Tibial artery (tissue), 4 donors: ENCODE measurements at regions not wholly inside any gene's neighbourhood (a gene's known extent, or its start where the extent isn't known, plus 50 kb on each side); places are given as distances from the start of the nearest gene placed in this dataset.

Experiments used
- DNase-seq, 2 donors: peaks; one replicate each; pipeline ENCODE4 v3.0.0-alpha.2; 2019
- H3K27ac ChIP-seq, 2 donors: fragments of 200-600 bp; sonication (generic) in 1 of 2; 1 replicate in 1 of 2; 2 replicates in 1 of 2; pipeline ENCODE4 v1.5.1; 2018 to 2019; ENCODE audit warnings: mild to moderate bottlenecking in 1 of 2
- H3K27me3 ChIP-seq, 2 donors: fragments of 200-600 bp; sonication (generic) in 1 of 2; one replicate each; pipeline versions ENCODE4 v1.5.1 to v1.6.0; 2016 to 2019
- H3K36me3 ChIP-seq, 3 donors: fragments of 200-600 bp; sonication (generic) in 2 of 3; one replicate each; pipeline ENCODE4 v1.5.1; 2016 to 2019; ENCODE audit warnings: mild to moderate bottlenecking in 2 of 3
- H3K4me1 ChIP-seq, 4 donors: fragments of 200-600 bp; sonication (generic) in 2 of 4; 1 replicate in 3 of 4; 2 replicates in 1 of 4; pipeline ENCODE4 v1.5.1; 2016 to 2019
- H3K4me3 ChIP-seq, 2 donors: fragments of 200-600 bp; sonication (generic) in 1 of 2; 1 replicate in 1 of 2; 2 replicates in 1 of 2; pipeline ENCODE4 v1.5.1; 2018 to 2019; ENCODE audit warnings: mild to moderate bottlenecking in 2 of 2
- H3K9me3 ChIP-seq, 3 donors: fragments of 200-600 bp; sonication (generic) in 1 of 3; one replicate each; pipeline ENCODE4 v1.5.1; 2016 to 2019
- CTCF ChIP-seq, 2 experiments: fragments of 200-600 bp in 1 of 2; fragments of 450-650 bp in 1 of 2; IDR thresholded peaks; one replicate each; pipeline ENCODE4 v1.5.1; 2017 to 2019; ENCODE audit warnings: antibody characterized with exemption in 2 of 2, mild to moderate bottlenecking in 1 of 2, moderate library complexity in 1 of 2
- intact Hi-C: fragments of 100-400 bp; cut with DNase I; formaldehyde crosslinking; loops from one replicate; pipeline ENCODE4 v1.15.0; 2023; ENCODE audit warnings: low total_unique reads

GRCh38 chr1:201692555-201693394, 136.2 kb upstream of the IPO9 start:
- Histone ChIP-seq H3K4me1 (peaks cover 0 to 39% (median 23%) of the 10 kb centered on the region in 4 donors), H3K36me3 (no peaks in the 10 kb centered on the region), H3K27ac (no peak overlapping the region), H3K9me3 (no peaks in the 10 kb centered on the region), H3K27me3 (no peaks in the 10 kb centered on the region), H3K4me3 (no peak overlapping the region)
- TF ChIP-seq CTCF (IDR thresholded peaks at IDR 0.05), result no peak
- DNase-seq, result no peak
- intact Hi-C loops, result loop anchor here (5.0 kb wide), 1 partner anchor 125 kb away; no protein-coding TSS in a partner anchor

DNA sequence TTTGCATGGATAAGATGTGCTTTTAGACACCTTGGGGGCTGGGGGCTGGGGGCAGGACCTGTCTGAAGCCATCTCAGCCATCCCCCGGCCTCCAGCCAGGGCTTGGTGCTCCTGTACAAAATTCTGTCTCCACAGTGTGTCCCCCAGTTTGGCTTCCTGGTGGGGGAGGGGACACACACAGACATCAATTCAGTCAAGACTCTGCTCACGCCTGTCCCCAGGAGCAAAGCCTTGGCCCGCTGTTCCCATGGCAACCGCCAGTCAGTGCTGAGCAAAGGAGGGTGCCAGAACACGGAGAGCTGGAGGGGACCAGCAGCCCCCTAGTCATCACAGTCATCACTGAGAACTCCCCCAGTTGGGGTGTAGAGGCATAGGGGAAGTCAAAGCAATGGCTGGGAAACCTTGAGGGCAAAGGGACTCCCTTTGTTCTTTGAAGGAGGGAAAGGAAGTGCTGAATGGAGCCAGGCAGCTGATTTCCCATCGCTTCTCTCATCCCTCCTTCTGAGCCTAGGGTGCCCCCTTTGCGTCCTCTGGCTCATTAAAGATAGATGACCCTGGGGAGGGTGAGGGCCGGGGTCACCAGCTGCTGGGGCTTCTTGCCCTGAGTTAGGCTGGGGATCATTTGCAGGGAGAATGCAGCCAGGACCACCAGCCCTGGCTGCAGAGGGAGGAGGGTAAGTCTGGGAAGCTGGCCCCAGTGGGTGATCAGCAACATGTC, 134.9 kb upstream of the IPO9 start:
- no peak for TF ChIP-seq CTCF (IDR thresholded peaks at IDR 0.05)
- Histone ChIP-seq H3K36me3 (no peaks in the 10 kb centered on the region), H3K4me3 (no peak overlapping the region), H3K4me1 (peaks cover 0 to 39% (median 23%) of the 10 kb centered on the region in 4 donors), H3K27me3 (no peaks in the 10 kb centered on the region), H3K27ac (no peak overlapping the region), H3K9me3 (no peaks in the 10 kb centered on the region)
- no peak for DNase-seq
- intact Hi-C loops, result loop anchor here (5.0 kb wide), 1 partner anchor 127 kb away; no protein-coding TSS in a partner anchor

DNA sequence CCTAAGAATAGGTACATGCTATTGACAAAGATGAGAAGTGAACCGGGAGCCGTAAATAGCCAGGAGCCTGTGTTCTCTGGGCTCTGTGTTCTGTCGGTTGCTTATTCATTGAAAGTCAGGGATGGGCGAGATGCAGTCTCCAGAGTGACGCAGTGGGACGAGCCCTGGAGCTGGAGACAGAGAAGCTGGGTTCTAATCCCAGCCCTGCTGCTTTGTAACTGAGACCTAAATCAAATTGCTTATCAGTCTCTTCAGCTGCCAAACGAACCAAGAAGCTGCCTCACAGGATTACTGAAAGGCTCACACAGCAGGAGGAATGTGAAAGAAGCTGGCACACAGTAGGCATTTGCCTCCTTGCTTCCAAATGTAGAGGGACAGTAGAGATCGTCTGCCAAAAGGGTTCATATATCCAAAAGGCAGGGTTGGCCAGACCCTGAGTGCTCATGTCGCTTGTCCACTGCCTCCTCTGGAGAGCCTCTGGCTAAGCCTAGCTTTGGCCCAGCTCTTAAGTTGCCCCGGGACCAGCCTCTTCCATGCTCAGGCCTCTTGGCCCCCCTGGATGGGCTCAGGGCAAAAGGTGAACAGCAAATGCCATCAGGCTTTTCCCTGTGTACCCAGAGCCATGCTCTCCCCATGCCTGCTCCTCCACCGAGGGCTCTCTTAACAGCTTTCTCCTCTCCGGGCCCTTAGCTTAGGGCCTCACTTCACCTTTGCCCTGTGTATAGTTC, 134.2 kb upstream of the IPO9 start:
- peaks cover 0 to 39% (median 23%) of the 10 kb centered on the region in 4 donors for H3K4me1 ChIP-seq
- no peaks in the 10 kb centered on the region for H3K36me3 ChIP-seq
- no peaks in the 10 kb centered on the region for H3K9me3 ChIP-seq
- intact Hi-C loops, result loop anchor here (5.0 kb wide), 1 partner anchor 127 kb away; no protein-coding TSS in a partner anchor
- no peak for DNase-seq
- no peak for TF ChIP-seq CTCF (IDR thresholded peaks at IDR 0.05)
- no peaks in the 10 kb centered on the region for H3K27me3 ChIP-seq
- no peak overlapping the region for H3K27ac ChIP-seq
- H3K4me3 ChIP-seq, result no peak overlapping the region

- Histone ChIP-seq H3K27ac (peak overlapping the region; percentile 9 to 46), H3K4me3 (no peak overlapping the region), H3K9me3 (no peaks in the 10 kb centered on the region), H3K36me3 (no peaks in the 10 kb centered on the region), H3K27me3 (no peaks in the 10 kb centered on the region), H3K4me1 (peaks cover 0 to 39% (median 23%) of the 10 kb centered on the region in 4 donors)
- no peak for DNase-seq
- intact Hi-C loops, result no loop called here
- TF ChIP-seq CTCF (IDR thresholded peaks at IDR 0.05), result no peak
These were observed 133.3 kb upstream of the IPO9 start for GRCh38 chr1:201695607-201696006.

GRCh38 chr1:201696217-201696761, 132.7 kb upstream of the IPO9 start:
- H3K27ac ChIP-seq, result peak overlapping the region; percentile 9 to 46
- intact Hi-C loops, result no loop called here

More at GRCh38 chr1:201696217-201696761, 132.7 kb upstream of the IPO9 start:
- TF ChIP-seq CTCF (IDR thresholded peaks at IDR 0.05), result no peak
- peak; percentile 90 to 93 for DNase-seq
- Histone ChIP-seq H3K4me3 (no peak overlapping the region), H3K36me3 (no peaks in the 10 kb centered on the region), H3K9me3 (no peaks in the 10 kb centered on the region), H3K4me1 (peaks cover 0 to 39% (median 23%) of the 10 kb centered on the region in 4 donors), H3K27me3 (no peaks in the 10 kb centered on the region)
